ENCODE measurements at regions not wholly inside any gene's neighbourhood (a gene's known extent, or its start where the extent isn't known, plus 50 kb on each side); places are given as distances from the start of the nearest gene placed in this dataset.

GRCh38 chr2:2843969-2844548 is 513.0 kb upstream of the MYT1L start:
- no peak for DNase-seq

GRCh38 chr2:2842466-2842865 is 511.4 kb upstream of the MYT1L start:
- DNase-seq = no peak

- no peak for DNase-seq
Measured at GRCh38 chr2:2840681-2841300, 509.7 kb upstream of the MYT1L start.

DNA sequence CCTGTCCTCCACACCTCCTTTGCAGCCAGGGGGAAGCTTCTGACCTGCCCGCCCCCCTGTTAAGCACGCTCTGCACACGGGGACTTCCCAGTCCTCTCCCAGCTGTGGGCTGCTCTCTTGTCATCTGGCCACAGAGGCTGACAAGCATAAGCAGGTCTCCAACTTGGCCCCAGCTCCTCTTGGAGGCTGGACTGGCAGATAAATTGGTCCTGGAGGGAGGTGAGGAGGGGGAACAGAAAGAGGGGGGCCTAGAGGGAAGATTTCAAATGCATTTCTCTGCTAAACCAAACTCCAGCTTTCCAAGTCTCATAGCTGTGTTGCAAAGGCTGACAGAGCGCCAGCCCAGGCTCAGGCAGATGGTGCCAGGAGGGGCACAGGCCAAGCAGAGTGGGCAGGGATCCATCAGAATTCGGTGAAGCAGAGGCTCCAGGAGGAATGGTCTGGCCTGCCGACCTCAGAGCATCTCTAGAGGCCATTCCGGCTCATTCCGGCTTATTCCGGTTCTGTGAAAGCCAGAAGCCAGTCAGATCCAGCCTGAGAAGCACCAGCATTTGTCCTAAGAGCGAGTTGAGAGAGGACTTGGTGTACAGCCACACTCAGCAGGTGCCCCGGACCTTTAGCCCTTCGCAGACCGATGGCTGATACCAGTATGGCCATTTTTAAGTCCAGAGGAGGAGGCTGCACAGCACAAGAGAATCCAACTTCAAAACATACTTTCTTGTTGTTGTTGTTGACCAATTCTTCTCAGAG is 508.9 kb upstream of the MYT1L start:
- DNase-seq = no peak

DNA sequence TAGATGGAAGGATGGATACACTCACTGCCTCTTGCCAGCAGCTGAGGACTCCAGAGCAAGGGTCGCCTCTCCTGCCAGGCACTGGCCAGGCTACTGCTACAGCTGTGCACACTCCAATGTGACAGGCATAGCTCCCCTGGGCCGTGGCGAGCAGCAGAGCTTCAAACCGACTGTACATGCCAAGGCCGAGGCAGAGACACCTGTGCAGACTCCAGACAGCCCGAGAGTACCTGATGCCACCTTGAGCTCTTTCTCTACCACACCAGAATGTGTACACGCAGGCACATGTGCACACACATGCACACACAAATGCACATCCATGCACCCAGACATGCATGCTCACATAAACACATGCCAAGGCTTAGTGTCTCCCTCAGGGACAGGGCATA is 508.3 kb upstream of the MYT1L start:
- DNase-seq = no peak

DNA sequence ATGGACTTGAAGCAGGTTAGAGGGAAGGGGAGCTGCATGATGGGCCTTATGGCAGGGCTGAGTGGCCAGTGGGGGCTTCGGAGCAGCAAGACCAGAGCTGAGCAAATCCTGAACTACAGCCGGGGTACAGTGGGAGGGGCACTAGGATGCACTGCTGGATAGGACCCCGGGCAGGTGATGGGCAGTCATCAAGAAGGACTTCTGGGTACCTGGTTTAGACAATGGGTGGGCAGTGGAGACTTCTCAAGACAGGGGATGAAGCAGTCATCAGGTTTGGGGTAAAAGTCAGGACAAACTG is 507.4 kb upstream of the MYT1L start:
- no peak for DNase-seq

DNA sequence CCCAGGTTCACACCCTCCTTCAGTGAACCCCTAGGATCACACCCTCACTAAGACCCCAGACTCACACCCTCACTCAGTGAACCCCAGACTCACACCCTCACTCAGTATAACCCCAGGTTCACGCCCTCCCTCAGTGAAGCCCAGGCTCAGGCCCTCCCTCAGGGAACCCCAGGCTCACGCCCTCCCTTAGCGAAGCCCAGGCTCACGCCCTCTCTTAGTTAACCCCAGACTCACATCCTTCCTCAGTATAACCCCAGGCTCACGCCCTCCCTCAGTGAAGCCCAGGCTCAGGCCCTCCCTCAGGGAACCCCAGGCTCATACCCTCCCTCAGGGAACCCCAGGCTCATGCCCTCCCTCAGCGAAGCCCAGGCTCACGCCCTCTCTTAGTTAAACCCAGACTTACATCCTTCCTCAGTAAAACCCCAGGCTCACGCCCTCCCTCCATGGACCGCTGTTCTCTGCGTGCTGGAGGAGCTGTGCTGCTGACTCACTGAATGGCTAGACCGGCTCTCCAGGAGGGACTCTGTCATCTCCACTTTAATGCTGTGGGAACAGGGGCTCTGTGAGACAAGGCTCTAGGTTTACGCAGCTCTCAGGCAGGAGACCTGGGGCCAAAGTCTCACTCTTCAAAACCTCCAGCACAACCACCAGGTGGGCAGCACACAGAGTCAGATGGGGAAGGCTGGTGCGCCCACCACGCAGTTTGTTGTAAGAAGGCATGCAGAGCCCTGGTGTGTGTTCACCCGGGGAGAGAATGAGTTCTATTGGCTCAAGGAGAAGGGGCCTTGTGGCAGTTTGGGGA is 506.9 kb upstream of the MYT1L start:
- no peak for DNase-seq

- DNase-seq = no peak
Measured at GRCh38 chr2:2836343-2837070, 505.4 kb upstream of the MYT1L start.

GRCh38 chr2:2834516-2835254 is 503.6 kb upstream of the MYT1L start:
- no peak for DNase-seq

DNA sequence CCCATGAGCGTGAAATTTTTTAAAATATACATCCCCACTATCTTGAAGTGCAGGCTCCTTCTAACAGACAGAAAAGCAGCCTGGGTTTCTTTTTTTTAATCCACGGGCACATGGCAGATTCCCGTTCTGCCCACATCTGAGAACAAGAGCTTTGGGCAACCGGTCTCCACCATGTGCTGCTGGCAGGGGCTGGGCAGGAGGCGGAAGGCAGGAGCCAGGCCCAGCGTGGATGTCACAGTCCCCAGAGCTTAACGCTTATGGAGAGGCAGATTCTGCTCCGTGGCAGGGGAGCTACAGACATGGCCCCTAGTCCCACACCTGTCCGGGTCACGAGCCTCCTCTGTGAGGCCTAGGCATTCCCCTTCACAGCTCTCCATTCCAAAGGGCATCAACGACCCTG is 503.0 kb upstream of the MYT1L start:
- DNase-seq = no peak

DNA sequence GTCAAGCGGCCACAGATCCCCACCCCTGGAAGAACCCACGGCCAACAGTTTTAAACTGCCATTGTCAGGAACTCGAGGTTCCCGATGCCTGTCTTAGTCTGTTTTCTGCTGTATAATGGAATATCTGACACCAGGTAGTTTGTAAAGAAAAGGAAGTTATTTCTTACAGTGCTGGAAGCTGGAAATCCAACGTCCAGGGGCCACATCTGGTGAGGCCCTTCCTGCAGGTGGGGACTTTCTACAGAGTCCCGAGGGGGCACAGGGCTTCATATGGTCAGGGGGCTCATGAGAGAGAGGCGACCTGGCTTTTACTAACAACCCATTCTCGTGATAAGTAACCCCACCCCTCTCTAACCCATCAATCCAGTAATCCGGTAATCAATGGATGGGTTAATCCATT is 501.6 kb upstream of the MYT1L start:
- DNase-seq = no peak

DNA sequence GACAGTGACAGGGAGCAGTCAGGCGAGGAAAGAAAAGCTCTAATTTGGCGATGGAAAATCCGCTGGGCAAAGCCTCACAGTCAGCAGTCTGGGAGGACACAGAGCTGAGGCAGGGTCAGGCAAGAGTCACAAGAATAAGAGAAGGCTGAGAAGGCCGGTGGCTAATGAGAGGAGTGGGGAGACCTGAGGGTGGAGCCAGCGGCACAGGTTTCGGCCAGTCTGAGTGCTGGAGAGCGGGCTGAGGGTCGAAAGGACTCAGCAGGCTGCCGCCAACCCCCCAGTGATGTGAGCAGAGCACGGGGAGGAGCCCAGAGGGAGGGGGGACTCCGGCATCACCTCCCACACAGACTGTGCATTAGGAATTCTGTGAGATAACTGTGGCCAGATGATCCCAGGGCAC is 500.6 kb upstream of the MYT1L start:
- DNase-seq = no peak

- DNase-seq = no peak
Measured at GRCh38 chr2:2830576-2830975, 499.5 kb upstream of the MYT1L start.

- no peak for DNase-seq
Measured at GRCh38 chr2:2828774-2829368, 497.8 kb upstream of the MYT1L start.

- no peak for DNase-seq
Measured at GRCh38 chr2:2827761-2828221, 496.7 kb upstream of the MYT1L start.

- no peak for DNase-seq
Measured at GRCh38 chr2:2827046-2827636, 496.1 kb upstream of the MYT1L start.

DNA sequence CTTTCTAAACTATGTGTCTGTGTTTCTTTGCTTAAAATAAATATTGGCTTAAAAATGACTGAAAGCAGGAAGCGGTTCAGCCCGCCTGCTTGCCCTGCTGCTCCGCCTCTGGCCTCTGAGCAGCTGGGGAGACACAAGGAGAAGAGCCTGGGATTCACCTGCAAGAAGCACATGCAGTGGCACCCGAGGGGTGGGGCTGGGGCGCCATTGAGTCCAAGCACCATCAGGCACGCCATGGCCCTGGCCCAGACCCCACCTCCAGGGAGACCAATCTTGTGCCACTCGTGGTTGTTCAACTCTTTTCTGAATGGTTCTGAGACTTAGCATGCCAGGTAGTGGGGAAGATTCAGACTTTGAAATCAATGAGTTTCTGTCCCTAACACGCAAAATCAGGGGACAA is 495.5 kb upstream of the MYT1L start:
- no peak for DNase-seq

DNA sequence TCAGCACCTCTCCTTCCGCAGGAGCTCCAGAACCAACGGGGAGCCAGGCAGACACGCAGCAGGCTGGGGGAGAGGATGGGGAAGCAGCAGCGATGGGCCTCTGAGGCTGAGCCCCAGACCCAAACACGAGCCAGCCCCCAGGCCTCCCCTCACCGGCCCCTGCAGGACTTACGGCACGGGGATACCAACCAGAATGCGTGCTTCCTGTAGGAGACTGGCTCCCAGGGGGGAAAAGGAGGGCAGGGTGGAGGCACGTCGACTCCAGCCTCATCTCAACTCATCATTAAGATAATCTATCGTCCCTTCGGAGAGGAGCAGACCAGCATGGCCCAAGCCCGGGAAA is 495.1 kb upstream of the MYT1L start:
- DNase-seq = no peak

DNA sequence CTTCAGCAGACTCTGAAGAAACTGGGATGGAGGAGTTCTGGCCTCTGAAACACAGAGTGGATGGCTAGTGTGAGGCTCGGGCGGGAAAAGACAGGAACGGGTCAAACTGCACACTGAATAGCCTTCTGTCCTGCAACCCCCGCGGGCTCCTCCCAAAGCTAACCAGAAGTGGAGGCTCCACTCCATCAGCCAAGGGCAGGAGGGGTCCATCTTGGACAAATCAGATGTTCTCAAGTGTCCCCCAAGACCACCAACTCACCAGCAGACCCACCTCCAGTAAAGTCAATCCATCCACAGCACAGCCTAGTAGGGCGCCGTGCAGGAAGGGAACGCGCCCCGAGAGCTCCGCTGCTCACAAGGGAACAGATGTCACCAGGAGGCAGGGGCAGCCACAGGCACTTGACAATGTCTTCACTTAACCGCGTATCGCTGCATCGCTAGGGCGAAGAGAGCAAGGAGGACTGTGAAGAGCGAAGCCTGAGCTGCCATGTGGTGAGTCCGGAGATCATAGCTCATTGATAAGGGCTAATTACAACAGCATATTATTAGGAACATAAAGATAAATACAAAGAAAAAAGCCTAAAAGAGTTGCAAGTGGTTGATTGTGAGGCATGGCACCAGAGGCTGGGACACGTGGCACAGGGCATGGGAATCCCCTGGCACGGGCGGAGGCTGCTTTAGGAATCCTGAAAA is 494.6 kb upstream of the MYT1L start:
- no peak for DNase-seq

GRCh38 chr2:2825062-2825461 is 494.0 kb upstream of the MYT1L start:
- no peak for DNase-seq

DNA sequence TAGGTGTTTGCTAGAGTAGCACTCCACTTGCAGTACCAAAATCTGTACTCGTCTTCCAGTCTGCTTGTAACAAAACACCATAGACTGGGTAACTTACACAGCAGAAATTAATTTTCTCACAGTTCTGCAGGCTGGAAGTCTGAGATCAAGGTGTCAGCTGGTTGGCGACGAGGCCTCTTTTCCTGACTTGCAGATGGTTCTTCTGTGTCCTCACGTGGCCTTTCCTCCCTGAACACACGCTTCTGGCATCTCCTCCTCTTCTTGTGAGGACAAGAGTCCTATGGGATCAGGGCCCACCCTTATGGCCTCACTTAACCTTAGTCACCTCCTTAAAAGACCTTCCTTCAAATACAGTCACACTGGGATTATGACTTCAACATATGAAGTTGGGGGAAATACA is 493.5 kb upstream of the MYT1L start:
- DNase-seq = no peak
